HG02588 (cell line): ENCODE measurements at regions not wholly inside any gene's neighbourhood (a gene's known extent, or its start where the extent isn't known, plus 50 kb on each side); places are given as distances from the start of the nearest gene placed in this dataset.

Experiments used
- ATAC-seq: cut with Tn5 transposase; IDR thresholded peaks from one replicate; pipeline ENCODE4 v1.9.1; 2021; ENCODE audit warnings: mild to moderate bottlenecking, moderate library complexity; ENCODE audit not compliant: unreplicated experiment

- no peak for ATAC-seq
These were observed 53.0 kb upstream of the CLDN14 start for GRCh38 chr21:36532769-36533467.

DNA sequence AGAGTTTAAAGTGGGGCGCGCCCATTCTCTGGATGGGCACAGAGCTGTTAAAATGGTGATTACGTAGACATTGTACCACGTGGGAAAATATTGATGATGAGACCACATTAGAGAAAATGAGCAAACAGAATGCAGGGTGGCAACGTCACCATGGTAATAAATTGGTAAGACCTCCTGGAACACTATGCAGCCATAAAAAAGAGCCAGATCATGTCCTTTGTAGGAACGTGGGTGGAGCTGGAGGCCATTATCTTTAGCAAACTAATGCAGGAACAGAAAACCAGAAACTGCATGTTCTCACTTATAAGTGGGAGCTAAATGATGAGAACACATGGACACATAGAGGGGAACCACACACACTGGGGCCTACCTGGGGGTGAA lies 53.5 kb upstream of the CLDN14 start:
- no peak for ATAC-seq

DNA sequence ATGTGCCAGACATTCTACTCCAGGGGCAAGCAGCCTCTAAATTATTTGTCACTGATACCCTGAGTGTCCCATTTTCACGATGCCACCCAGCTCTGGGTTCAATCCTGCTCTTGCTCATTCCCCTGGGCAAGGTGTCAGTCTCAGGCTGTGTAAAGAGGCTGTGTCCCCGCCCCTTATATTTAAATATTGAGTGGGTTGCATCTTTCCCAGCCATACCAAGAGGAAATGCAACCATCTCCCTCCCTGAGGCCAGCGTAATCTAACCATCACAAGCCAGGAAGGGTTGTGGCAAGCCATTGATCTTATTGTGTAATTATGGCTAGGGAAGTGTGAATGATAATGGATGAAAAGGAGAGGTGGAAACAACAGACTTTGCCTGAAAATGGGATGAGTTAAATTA lies 54.7 kb upstream of the CLDN14 start:
- no peak for ATAC-seq

DNA sequence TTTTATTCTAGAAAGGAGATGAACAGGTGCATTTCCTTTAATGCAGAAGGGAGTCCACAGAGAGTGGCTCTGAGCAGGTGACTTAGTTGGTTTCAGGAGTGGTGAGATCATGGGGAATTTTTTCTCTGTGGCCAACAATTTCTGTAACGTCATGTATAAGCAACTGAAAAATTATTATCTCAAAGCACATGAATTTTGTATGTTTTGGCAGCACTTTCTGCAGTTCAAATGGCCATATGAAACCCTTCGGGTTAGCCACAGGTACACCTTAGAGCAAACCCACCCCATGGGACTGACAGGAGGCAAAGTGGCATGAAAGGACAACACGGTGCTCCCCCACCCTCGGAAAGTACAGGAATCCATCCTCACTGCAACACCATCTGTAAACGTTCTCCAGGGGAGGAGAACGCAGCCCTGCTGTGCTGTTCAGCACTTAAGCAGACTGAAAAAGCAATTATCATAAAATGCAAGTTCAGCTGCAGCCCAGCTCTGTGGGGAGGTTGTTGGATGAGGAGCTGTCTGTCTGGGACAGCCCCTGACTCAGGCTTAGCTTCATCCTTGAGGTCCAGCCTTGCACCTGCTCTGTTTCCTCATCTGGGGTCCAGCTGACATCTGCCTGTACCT lies 55.8 kb upstream of the CLDN14 start:
- ATAC-seq: peak; percentile 79

- ATAC-seq: no peak
These were observed 58.8 kb upstream of the CLDN14 start for GRCh38 chr21:36538761-36539160.

GRCh38 chr21:36539434-36540150 lies 59.7 kb upstream of the CLDN14 start:
- no peak for ATAC-seq

- no peak for ATAC-seq
These were observed 60.8 kb upstream of the CLDN14 start for GRCh38 chr21:36540700-36541099.

DNA sequence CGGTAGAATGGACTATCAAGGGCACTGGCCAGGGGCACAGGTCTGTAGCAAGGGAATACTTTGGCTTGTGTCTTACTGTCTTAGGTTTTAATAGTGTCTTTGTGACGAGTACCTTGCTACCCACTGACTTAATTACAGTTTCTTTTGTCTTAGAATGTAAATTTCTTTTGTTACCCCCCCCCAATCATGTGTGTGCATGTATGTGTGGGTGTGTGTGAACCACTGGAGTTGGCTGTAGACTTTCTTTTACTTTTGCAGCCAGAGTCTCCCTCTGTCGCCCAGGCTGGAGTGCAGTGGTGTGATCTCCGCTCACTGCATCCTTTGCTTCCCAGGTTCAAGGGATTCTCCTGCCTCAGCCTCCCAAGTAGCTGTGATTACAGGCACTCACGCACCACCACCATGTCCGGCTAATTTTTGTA lies 61.8 kb upstream of the CLDN14 start:
- ATAC-seq: no peak

- peak; percentile 59 for ATAC-seq
These were observed 62.6 kb upstream of the CLDN14 start for GRCh38 chr21:36542312-36543101.

- no peak for ATAC-seq
These were observed 64.0 kb upstream of the CLDN14 start for GRCh38 chr21:36543924-36544323.

- ATAC-seq: no peak
These were observed 64.6 kb upstream of the CLDN14 start for GRCh38 chr21:36544545-36544944.

GRCh38 chr21:36545776-36546511 lies 66.0 kb upstream of the CLDN14 start:
- no peak for ATAC-seq

DNA sequence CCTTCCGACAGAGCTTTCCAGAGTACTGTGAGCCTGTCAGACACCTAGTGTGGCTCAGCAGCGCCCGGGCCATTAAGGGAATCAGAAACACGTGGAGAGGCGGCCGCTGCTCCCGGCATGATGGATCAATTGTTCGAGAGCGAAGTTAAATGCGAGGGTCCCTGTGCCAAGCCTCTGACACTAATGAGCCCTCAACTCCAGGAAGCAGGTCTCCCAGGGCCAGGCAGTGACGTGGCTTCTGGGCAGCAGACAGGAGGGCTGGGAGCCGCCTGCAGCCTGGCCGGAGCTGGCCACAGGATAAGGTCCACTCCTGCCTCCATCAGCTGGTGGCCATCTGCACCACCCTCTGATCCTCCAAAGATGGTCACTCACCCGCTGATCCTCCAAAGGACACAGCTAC lies 67.5 kb upstream of the CLDN14 start:
- no peak for ATAC-seq

DNA sequence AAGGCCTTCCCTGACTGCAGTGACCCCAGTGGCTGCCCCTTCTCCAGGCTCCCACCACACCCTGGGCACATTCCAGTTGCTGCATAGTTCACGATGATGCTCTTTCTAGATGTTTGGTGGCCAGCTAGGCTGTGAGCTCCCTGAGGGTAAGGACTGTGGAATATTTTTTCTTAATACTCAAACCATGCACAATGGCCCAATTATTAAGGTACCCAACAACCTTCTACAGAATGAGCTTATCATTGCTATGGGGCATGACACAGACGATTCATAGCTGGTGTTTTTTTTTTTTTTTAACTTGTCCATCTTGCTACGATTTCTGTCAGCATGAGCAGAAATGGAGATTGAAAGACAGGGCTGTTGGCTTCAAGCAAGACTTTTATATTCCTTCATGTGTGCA lies 68.9 kb upstream of the CLDN14 start:
- no peak for ATAC-seq

DNA sequence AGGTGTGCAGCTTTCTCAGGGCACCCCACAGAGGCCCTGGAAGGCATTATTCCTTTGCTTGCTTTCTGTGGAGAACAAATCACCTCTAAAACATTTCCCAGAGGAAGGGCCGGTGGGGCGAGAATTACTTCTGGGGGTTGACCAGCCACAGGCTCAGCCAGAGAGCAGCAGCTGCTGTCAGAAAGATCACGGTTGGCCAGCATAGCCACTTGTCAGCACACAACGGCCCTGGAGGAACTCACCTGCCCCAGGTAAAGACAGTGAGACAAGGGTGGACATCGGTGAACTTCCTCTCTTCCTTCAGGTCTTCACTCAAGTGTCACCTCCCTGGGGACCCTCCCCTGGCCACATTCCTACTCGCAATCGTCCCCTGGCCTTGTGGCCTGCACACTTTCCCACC lies 69.5 kb upstream of the CLDN14 start:
- ATAC-seq: no peak

- ATAC-seq: no peak
These were observed 70.8 kb upstream of the CLDN14 start for GRCh38 chr21:36550761-36551160.

DNA sequence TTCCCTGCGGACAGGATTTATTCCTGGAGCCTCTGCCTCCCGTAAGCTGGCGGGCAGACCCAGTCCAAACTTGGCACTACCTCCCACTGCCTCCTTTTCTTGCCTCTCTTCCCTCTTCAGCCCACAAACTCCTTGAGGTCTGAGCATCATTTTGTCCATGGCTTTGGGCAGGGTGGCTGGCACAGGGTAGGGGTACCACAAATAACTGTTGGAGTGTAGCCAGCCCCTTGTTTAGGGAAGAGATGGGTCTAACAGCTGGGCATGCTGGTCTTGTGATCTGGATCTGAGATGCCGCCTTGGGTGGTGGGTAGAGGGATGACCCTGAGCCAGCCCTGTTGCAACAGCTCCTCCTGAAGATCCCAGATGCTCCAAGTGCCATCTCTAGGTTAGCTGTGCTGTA lies 71.4 kb upstream of the CLDN14 start:
- ATAC-seq: no peak

GRCh38 chr21:36551731-36552433 lies 72.0 kb upstream of the CLDN14 start:
- ATAC-seq: no peak

DNA sequence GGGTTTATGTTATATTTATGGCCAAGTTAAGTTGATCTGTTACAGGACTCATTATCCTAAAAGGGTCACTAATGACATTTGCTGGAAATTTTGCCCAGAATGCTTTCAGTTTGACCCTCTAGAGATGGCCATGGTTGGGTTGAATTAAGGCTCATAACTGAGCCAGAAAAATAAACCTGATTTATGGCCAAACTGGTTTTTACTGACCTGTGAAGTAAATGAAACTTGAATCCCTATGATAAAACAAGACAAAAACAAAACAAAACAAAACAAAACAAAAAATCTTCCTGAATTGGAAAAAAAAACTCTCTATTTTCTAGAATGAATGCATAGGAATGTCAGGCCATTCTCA lies 72.5 kb upstream of the CLDN14 start:
- ATAC-seq: no peak

- no peak for ATAC-seq
These were observed 73.5 kb upstream of the CLDN14 start for GRCh38 chr21:36553406-36553805.
